ENCODE measurements at regions not wholly inside any gene's neighbourhood (a gene's known extent, or its start where the extent isn't known, plus 50 kb on each side); places are given as distances from the start of the nearest gene placed in this dataset.

- TF ChIP-seq RAD21 (IDR thresholded peaks at IDR 0.05 in 1 of 2, conservative IDR thresholded peaks at IDR 0.05 in 1 of 2; ENCODE audit: low read depth in 2 of 2, low read length in 2 of 2): no peak
These were observed 295.5 kb downstream of the MAF start (continued) for GRCh38 chr16:79305074-79305473.

Data from H1 (cell line).